GM23338 (cell line): ENCODE measurements at regions not wholly inside any gene's neighbourhood (a gene's known extent, or its start where the extent isn't known, plus 50 kb on each side); places are given as distances from the start of the nearest gene placed in this dataset.

ENCODE experiments used
- ATAC-seq: fragments of 200-7000 bp; cut with Tn5 transposase; 3 replicates; pipeline ENCODE4 v1.9.1; 2020
- DNase-seq: peaks from one replicate; pipeline ENCODE4 v3.0.0-alpha.2; 2015; ENCODE audit warnings: low spot score
- H2AFZ ChIP-seq: fragments of 200-600 bp; sonication (generic); 2 replicates; pipeline ENCODE4 v1.8.0; 2016; ENCODE audit warnings: antibody characterized with exemption, mild to moderate bottlenecking, moderate library complexity
- H3F3A ChIP-seq: fragments of 200-600 bp; sonication (generic); replicated peaks from 2 replicates; pipeline ENCODE4 v1.8.0; 2017; ENCODE audit warnings: antibody characterized with exemption, mixed run types, low read depth
- H3K27ac ChIP-seq: fragments of 200-600 bp; sonication (generic); 2 replicates; pipeline ENCODE4 v1.6.1; 2016; ENCODE audit warnings: low read depth
- H3K27me3 ChIP-seq: fragments of 200-600 bp; sonication (generic); 2 replicates; pipeline ENCODE4 v1.8.0; 2016; ENCODE audit warnings: mild to moderate bottlenecking, mixed run types, moderate library complexity; ENCODE audit not compliant: insufficient read depth
- H3K36me3 ChIP-seq: fragments of 200-600 bp; sonication (generic); 2 replicates; pipeline ENCODE4 v1.8.0; 2016; ENCODE audit warnings: mild to moderate bottlenecking; ENCODE audit not compliant: insufficient read depth
- H3K4me1 ChIP-seq: fragments of 200-600 bp; sonication (generic); 2 replicates; pipeline ENCODE4 v1.8.0; 2016; ENCODE audit warnings: mild to moderate bottlenecking, moderate library complexity; ENCODE audit not compliant: insufficient read depth
- H3K4me2 ChIP-seq: fragments of 200-600 bp; sonication (generic); 2 replicates; pipeline ENCODE4 v1.7.1; 2017; ENCODE audit warnings: mixed run types
- H3K4me3 ChIP-seq: fragments of 200-600 bp; sonication (generic); 2 replicates; pipeline ENCODE4 v1.6.1; 2016; ENCODE audit warnings: mixed run types
- H3K79me2 ChIP-seq: fragments of 200-600 bp; sonication (generic); replicated peaks from 2 replicates; pipeline ENCODE4 v1.8.0; 2017; ENCODE audit warnings: mild to moderate bottlenecking; ENCODE audit not compliant: insufficient read depth
- H3K9me2 ChIP-seq: fragments of 200-600 bp; sonication (generic); 2 replicates; pipeline ENCODE4 v1.8.0; 2017; ENCODE audit not compliant: insufficient read depth
- H4K20me1 ChIP-seq: fragments of 200-600 bp; sonication (generic); replicated peaks from 2 replicates; pipeline ENCODE4 v1.8.0; 2017; ENCODE audit warnings: mild to moderate bottlenecking; ENCODE audit not compliant: insufficient read depth
- H3K27ac Mint-ChIP-seq: 2 replicates; pipeline ENCODE4 v1.8.0; 2020; ENCODE audit warnings: inconsistent platforms, mild to moderate bottlenecking, moderate library complexity, mixed read lengths
- H3K27me3 Mint-ChIP-seq: 3 replicates; pipeline ENCODE4 v1.8.0; 2022; ENCODE audit warnings: low read depth, mild to moderate bottlenecking, moderate library complexity, mixed read lengths, inconsistent platforms; ENCODE audit not compliant: insufficient read depth, poor library complexity
- H3K36me3 Mint-ChIP-seq: 3 replicates; pipeline ENCODE4 v1.8.0; 2021; ENCODE audit warnings: low read depth, mild to moderate bottlenecking, inconsistent platforms, moderate library complexity, mixed read lengths
- H3K4me1 Mint-ChIP-seq: 3 replicates; pipeline ENCODE4 v1.8.0; 2020; ENCODE audit warnings: mild to moderate bottlenecking, inconsistent platforms, mixed read lengths
- H3K4me3 Mint-ChIP-seq: 3 replicates; pipeline ENCODE4 v1.8.0; 2021; ENCODE audit warnings: moderate library complexity, mild to moderate bottlenecking, inconsistent platforms, mixed read lengths
- H3K9me3 Mint-ChIP-seq: 3 replicates; pipeline ENCODE4 v1.8.0; 2020; ENCODE audit warnings: moderate library complexity, mild to moderate bottlenecking, inconsistent platforms, mixed read lengths
- CREB1 ChIP-seq: fragments of 250-450 bp; sonication (Bioruptor Pico); IDR thresholded peaks from 2 replicates; pipeline ENCODE4 v1.5.0; 2020; ENCODE audit warnings: low read depth, mild to moderate bottlenecking, moderate library complexity
- ETS1 ChIP-seq: IDR thresholded peaks from 2 replicates; pipeline ENCODE4 v1.6.1; 2016; ENCODE audit warnings: antibody characterized with exemption
- EZH2 ChIP-seq: fragments of 200-600 bp; sonication (generic); IDR thresholded peaks from one replicate; pipeline ENCODE4 v1.8.0; 2017; ENCODE audit warnings: antibody characterized with exemption, mild to moderate bottlenecking, low read depth; ENCODE audit not compliant: unreplicated experiment
- EZH2phosphoT487 ChIP-seq: fragments of 200-600 bp; sonication (generic); IDR thresholded peaks from one replicate; pipeline ENCODE4 v1.8.1; 2018; ENCODE audit warnings: antibody characterized with exemption; ENCODE audit not compliant: unreplicated experiment
- JUNB ChIP-seq: IDR thresholded peaks from one replicate; pipeline ENCODE4 v1.6.1; 2016; ENCODE audit warnings: antibody characterized with exemption; ENCODE audit not compliant: unreplicated experiment
- NANOG ChIP-seq: IDR thresholded peaks from 2 replicates; pipeline ENCODE4 v1.6.1; 2016; ENCODE audit warnings: antibody characterized with exemption, borderline replicate concordance
- POLR2AphosphoS5 ChIP-seq: IDR thresholded peaks from 2 replicates; pipeline ENCODE4 v1.6.1; 2016; ENCODE audit warnings: antibody characterized with exemption, low read depth
- STAT1 ChIP-seq: IDR thresholded peaks from one replicate; pipeline ENCODE4 v1.6.1; 2016; ENCODE audit warnings: antibody characterized with exemption; ENCODE audit not compliant: unreplicated experiment
- ZNF114 ChIP-seq: fragments of 250-450 bp; sonication (Bioruptor Pico); IDR thresholded peaks from 2 replicates; pipeline ENCODE4 v1.5.0; 2020; ENCODE audit warnings: mild to moderate bottlenecking, moderate library complexity
- ZNF331 ChIP-seq: fragments of 250-450 bp; sonication (Bioruptor Pico); IDR thresholded peaks from 2 replicates; pipeline ENCODE4 v1.5.0; 2020; ENCODE audit warnings: low read depth, mild to moderate bottlenecking, moderate library complexity
- TF ChIP-seq, protein P1 (sequence below), 2 experiments: fragments of 200-600 bp in 1 of 2; sonication (generic) in 1 of 2; conservative IDR thresholded peaks; 2 replicates each; pipeline versions ENCODE4 v1.5.1 to v1.6.1; 2016 to 2017; ENCODE audit warnings: antibody characterized with exemption in 2 of 2, low read depth in 2 of 2, mild to moderate bottlenecking in 2 of 2, moderate library complexity in 1 of 2
- TF ChIP-seq, protein P2 (sequence below): IDR thresholded peaks from one replicate; pipeline ENCODE4 v1.6.1; 2018; ENCODE audit warnings: antibody characterized with exemption; ENCODE audit not compliant: unreplicated experiment
- TF ChIP-seq, protein P3 (sequence below): fragments of 250-450 bp; sonication (Bioruptor Pico); IDR thresholded peaks from 2 replicates; pipeline ENCODE4 v1.5.0; 2020; ENCODE audit warnings: mild to moderate bottlenecking, moderate library complexity

- H3F3A ChIP-seq: no peaks in the 10 kb centered on the region
- no peak overlapping the region for H3K4me2 ChIP-seq
- H3K4me1 ChIP-seq: no peaks in the 10 kb centered on the region
- H3K27me3 Mint-ChIP-seq: no peaks in the 10 kb centered on the region
- H4K20me1 ChIP-seq: no peaks in the 10 kb centered on the region
- H3K27me3 ChIP-seq: no peaks in the 10 kb centered on the region
- no peaks in the 10 kb centered on the region for H3K9me3 Mint-ChIP-seq
- ATAC-seq: no peak
- H3K27ac Mint-ChIP-seq: no peak overlapping the region
- H3K9me2 ChIP-seq: no peaks in the 10 kb centered on the region
- no peaks in the 10 kb centered on the region; the same call in 2 of the 3 replicates for H3K4me1 Mint-ChIP-seq
- H3K4me3 Mint-ChIP-seq: no peak overlapping the region
- H3K79me2 ChIP-seq: no peaks in the 10 kb centered on the region
- H3K27ac ChIP-seq: no peak overlapping the region
- no peak overlapping the region for H3K4me3 ChIP-seq
- DNase-seq: no peak
- no peaks in the 10 kb centered on the region for H3K36me3 ChIP-seq
- no peaks in the 10 kb centered on the region for H3K36me3 Mint-ChIP-seq
- no peak overlapping the region for H2AFZ ChIP-seq
- TF ChIP-seq JUNB: no peak
- TF ChIP-seq ZNF331 (CRISPR knock-in tag): no peak
- TF ChIP-seq, protein P1, sequence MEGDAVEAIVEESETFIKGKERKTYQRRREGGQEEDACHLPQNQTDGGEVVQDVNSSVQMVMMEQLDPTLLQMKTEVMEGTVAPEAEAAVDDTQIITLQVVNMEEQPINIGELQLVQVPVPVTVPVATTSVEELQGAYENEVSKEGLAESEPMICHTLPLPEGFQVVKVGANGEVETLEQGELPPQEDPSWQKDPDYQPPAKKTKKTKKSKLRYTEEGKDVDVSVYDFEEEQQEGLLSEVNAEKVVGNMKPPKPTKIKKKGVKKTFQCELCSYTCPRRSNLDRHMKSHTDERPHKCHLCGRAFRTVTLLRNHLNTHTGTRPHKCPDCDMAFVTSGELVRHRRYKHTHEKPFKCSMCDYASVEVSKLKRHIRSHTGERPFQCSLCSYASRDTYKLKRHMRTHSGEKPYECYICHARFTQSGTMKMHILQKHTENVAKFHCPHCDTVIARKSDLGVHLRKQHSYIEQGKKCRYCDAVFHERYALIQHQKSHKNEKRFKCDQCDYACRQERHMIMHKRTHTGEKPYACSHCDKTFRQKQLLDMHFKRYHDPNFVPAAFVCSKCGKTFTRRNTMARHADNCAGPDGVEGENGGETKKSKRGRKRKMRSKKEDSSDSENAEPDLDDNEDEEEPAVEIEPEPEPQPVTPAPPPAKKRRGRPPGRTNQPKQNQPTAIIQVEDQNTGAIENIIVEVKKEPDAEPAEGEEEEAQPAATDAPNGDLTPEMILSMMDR (conservative IDR thresholded peaks at IDR 0.05; ENCODE audit: low read depth in 2 of 2): no peak
- no peak for TF ChIP-seq EZH2phosphoT487
- TF ChIP-seq, protein P2, sequence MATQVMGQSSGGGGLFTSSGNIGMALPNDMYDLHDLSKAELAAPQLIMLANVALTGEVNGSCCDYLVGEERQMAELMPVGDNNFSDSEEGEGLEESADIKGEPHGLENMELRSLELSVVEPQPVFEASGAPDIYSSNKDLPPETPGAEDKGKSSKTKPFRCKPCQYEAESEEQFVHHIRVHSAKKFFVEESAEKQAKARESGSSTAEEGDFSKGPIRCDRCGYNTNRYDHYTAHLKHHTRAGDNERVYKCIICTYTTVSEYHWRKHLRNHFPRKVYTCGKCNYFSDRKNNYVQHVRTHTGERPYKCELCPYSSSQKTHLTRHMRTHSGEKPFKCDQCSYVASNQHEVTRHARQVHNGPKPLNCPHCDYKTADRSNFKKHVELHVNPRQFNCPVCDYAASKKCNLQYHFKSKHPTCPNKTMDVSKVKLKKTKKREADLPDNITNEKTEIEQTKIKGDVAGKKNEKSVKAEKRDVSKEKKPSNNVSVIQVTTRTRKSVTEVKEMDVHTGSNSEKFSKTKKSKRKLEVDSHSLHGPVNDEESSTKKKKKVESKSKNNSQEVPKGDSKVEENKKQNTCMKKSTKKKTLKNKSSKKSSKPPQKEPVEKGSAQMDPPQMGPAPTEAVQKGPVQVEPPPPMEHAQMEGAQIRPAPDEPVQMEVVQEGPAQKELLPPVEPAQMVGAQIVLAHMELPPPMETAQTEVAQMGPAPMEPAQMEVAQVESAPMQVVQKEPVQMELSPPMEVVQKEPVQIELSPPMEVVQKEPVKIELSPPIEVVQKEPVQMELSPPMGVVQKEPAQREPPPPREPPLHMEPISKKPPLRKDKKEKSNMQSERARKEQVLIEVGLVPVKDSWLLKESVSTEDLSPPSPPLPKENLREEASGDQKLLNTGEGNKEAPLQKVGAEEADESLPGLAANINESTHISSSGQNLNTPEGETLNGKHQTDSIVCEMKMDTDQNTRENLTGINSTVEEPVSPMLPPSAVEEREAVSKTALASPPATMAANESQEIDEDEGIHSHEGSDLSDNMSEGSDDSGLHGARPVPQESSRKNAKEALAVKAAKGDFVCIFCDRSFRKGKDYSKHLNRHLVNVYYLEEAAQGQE: no peak
- no peak for TF ChIP-seq POLR2AphosphoS5
- no peak for TF ChIP-seq NANOG
- TF ChIP-seq, protein P3, sequence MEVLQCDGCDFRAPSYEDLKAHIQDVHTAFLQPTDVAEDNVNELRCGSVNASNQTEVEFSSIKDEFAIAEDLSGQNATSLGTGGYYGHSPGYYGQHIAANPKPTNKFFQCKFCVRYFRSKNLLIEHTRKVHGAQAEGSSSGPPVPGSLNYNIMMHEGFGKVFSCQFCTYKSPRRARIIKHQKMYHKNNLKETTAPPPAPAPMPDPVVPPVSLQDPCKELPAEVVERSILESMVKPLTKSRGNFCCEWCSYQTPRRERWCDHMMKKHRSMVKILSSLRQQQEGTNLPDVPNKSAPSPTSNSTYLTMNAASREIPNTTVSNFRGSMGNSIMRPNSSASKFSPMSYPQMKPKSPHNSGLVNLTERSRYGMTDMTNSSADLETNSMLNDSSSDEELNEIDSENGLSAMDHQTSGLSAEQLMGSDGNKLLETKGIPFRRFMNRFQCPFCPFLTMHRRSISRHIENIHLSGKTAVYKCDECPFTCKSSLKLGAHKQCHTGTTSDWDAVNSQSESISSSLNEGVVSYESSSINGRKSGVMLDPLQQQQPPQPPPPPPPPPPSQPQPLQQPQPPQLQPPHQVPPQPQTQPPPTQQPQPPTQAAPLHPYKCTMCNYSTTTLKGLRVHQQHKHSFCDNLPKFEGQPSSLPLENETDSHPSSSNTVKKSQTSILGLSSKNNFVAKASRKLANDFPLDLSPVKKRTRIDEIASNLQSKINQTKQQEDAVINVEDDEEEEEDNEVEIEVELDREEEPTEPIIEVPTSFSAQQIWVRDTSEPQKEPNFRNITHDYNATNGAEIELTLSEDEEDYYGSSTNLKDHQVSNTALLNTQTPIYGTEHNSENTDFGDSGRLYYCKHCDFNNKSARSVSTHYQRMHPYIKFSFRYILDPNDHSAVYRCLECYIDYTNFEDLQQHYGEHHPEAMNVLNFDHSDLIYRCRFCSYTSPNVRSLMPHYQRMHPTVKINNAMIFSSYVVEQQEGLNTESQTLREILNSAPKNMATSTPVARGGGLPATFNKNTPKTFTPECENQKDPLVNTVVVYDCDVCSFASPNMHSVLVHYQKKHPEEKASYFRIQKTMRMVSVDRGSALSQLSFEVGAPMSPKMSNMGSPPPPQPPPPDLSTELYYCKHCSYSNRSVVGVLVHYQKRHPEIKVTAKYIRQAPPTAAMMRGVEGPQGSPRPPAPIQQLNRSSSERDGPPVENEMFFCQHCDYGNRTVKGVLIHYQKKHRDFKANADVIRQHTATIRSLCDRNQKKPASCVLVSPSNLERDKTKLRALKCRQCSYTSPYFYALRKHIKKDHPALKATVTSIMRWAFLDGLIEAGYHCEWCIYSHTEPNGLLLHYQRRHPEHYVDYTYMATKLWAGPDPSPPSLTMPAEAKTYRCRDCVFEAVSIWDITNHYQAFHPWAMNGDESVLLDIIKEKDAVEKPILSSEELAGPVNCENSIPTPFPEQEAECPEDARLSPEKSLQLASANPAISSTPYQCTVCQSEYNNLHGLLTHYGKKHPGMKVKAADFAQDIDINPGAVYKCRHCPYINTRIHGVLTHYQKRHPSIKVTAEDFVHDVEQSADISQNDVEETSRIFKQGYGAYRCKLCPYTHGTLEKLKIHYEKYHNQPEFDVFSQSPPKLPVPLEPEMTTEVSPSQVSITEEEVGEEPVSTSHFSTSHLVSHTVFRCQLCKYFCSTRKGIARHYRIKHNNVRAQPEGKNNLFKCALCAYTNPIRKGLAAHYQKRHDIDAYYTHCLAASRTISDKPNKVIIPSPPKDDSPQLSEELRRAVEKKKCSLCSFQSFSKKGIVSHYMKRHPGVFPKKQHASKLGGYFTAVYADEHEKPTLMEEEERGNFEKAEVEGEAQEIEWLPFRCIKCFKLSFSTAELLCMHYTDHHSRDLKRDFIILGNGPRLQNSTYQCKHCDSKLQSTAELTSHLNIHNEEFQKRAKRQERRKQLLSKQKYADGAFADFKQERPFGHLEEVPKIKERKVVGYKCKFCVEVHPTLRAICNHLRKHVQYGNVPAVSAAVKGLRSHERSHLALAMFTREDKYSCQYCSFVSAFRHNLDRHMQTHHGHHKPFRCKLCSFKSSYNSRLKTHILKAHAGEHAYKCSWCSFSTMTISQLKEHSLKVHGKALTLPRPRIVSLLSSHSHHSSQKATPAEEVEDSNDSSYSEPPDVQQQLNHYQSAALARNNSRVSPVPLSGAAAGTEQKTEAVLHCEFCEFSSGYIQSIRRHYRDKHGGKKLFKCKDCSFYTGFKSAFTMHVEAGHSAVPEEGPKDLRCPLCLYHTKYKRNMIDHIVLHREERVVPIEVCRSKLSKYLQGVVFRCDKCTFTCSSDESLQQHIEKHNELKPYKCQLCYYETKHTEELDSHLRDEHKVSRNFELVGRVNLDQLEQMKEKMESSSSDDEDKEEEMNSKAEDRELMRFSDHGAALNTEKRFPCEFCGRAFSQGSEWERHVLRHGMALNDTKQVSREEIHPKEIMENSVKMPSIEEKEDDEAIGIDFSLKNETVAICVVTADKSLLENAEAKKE: no peak
- no peak for TF ChIP-seq ETS1
- no peak for TF ChIP-seq CREB1
- TF ChIP-seq EZH2: no peak
- no peak for TF ChIP-seq ZNF114 (CRISPR knock-in tag)
- no peak for TF ChIP-seq STAT1
These were observed 101.6 kb upstream of the OTUD4 start for GRCh38 chr4:145281951-145282350.
